GM23248 (cell line): ENCODE measurements at regions not wholly inside any gene's neighbourhood (a gene's known extent, or its start where the extent isn't known, plus 50 kb on each side); places are given as distances from the start of the nearest gene placed in this dataset.
"Not testable (repeated sequence)": the region's sequence is repeated elsewhere in the genome, so short reads cannot be mapped to it uniquely, and the experiment has no call there.

Experiments
- DNase-seq: peaks from one replicate; pipeline ENCODE4 v3.0.0-alpha.2; 2015
- H2AFZ ChIP-seq: fragments of 200-600 bp; sonication (generic); 2 replicates; pipeline ENCODE4 v1.6.1; 2016; ENCODE audit warnings: antibody characterized with exemption
- H3F3A ChIP-seq: fragments of 200-600 bp; sonication (generic); 2 replicates; pipeline ENCODE4 v1.6.1; 2016; ENCODE audit warnings: mild to moderate bottlenecking, antibody characterized with exemption, mixed run types; ENCODE audit not compliant: insufficient read depth
- H3K27ac ChIP-seq: fragments of 200-600 bp; sonication (generic); 2 replicates; pipeline ENCODE4 v1.5.1; 2016; ENCODE audit warnings: mild to moderate bottlenecking
- H3K27me3 ChIP-seq: fragments of 200-600 bp; sonication (generic); replicated peaks from 2 replicates; pipeline ENCODE4 v1.6.1; 2016; ENCODE audit warnings: mild to moderate bottlenecking; ENCODE audit not compliant: insufficient read depth
- H3K36me3 ChIP-seq: fragments of 200-600 bp; sonication (generic); 2 replicates; pipeline ENCODE4 v1.6.1; 2016; ENCODE audit warnings: low read depth, mild to moderate bottlenecking
- H3K4me1 ChIP-seq: fragments of 200-600 bp; sonication (generic); 2 replicates; pipeline ENCODE4 v1.6.1; 2016; ENCODE audit warnings: mild to moderate bottlenecking; ENCODE audit not compliant: insufficient read depth
- H3K4me2 ChIP-seq: fragments of 200-600 bp; sonication (generic); one replicate; pipeline ENCODE4 v1.6.1; 2016; ENCODE audit warnings: mild to moderate bottlenecking; ENCODE audit not compliant: unreplicated experiment
- H3K4me3 ChIP-seq: fragments of 200-600 bp; sonication (generic); 2 replicates; pipeline ENCODE4 v1.5.1; 2016; ENCODE audit warnings: mild to moderate bottlenecking
- H3K79me2 ChIP-seq: fragments of 200-600 bp; sonication (generic); 2 replicates; pipeline ENCODE4 v1.6.1; 2016; ENCODE audit warnings: mild to moderate bottlenecking; ENCODE audit not compliant: insufficient read depth
- H3K9ac ChIP-seq: fragments of 200-600 bp; sonication (generic); 2 replicates; pipeline ENCODE4 v1.6.1; 2016; ENCODE audit warnings: mild to moderate bottlenecking
- H3K9me2 ChIP-seq: fragments of 200-600 bp; sonication (generic); 2 replicates; pipeline ENCODE4 v1.6.1; 2016; ENCODE audit warnings: mixed run types, mild to moderate bottlenecking, moderate library complexity; ENCODE audit not compliant: insufficient read depth
- H3K9me3 ChIP-seq: fragments of 200-600 bp; sonication (generic); one replicate; pipeline ENCODE4 v1.6.1; 2017; ENCODE audit warnings: low read depth
- H4K20me1 ChIP-seq: fragments of 200-600 bp; sonication (generic); 2 replicates; pipeline ENCODE4 v1.6.0; 2016; ENCODE audit not compliant: insufficient read depth
- EZH2 ChIP-seq: fragments of 200-600 bp; sonication (generic); IDR thresholded peaks from 2 replicates; pipeline ENCODE4 v1.6.1; 2018; ENCODE audit warnings: antibody characterized with exemption, mild to moderate bottlenecking; ENCODE audit not compliant: insufficient read depth, poor library complexity, severe bottlenecking
- EZH2phosphoT487 ChIP-seq: fragments of 200-600 bp; sonication (generic); IDR thresholded peaks from 2 replicates; pipeline ENCODE4 v1.6.1; 2018; ENCODE audit warnings: antibody characterized with exemption, moderate library complexity, mild to moderate bottlenecking, low read depth; ENCODE audit not compliant: insufficient read depth
- WGBS, 2 experiments: methylation state at CpG; one replicate each; pipeline ENCODE4 v1.1.6; 2015 to 2017; ENCODE audit warnings: low lambda C conversion rate in 2 of 2, low coverage in 1 of 2; ENCODE audit errors: missing lambda C conversion rate in 2 of 2; 5-methylcytosine and 5-hydroxymethylcytosine counted together
- in situ Hi-C: fragments of 300-500 bp; cut with MboI; formaldehyde crosslinking; loops from 2 replicates; pipeline ENCODE4 v1.15.0; 2020

DNA sequence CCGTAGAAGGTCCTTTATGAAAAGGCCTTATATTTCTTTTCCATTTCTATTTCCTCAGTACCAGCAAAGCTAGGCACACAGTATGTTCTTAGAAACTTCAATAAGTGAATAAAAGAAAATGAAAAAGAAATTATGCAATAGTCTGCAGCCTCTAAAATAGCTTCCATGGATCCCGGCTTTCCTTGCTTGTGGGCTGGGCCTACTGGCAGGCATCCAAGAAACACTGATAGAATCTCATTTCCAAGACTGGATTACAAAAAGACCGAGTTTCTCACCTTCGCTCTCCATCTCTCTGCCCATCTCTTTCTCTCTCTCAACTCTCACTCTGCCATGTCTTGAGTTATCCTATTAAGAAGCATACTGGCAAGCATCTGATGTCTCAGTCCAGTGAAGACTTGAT lies 187.5 kb upstream of the FKBP1C start:
- Histone ChIP-seq H3K9me3 (no peaks in the 10 kb centered on the region), H3K27ac (no peak overlapping the region), H3K4me1 (no peaks in the 10 kb centered on the region), H2AFZ (no peak overlapping the region), H3K27me3 (no peaks in the 10 kb centered on the region), H3K9me2 (no peaks in the 10 kb centered on the region), H3K4me2 (no peak overlapping the region), H3K36me3 (no peaks in the 10 kb centered on the region), H4K20me1 (no peaks in the 10 kb centered on the region), H3K4me3 (no peak overlapping the region), H3K9ac (no peak overlapping the region), H3F3A (no peaks in the 10 kb centered on the region), H3K79me2 (no peaks in the 10 kb centered on the region)
- TF ChIP-seq EZH2, result no peak
- TF ChIP-seq EZH2phosphoT487, result no peak
- no peak for DNase-seq
- in situ Hi-C loops, result no loop called here
- WGBS, 2 experiments, result 5 to 6% methylated on average over 4 of the region's 4 CpGs

DNA sequence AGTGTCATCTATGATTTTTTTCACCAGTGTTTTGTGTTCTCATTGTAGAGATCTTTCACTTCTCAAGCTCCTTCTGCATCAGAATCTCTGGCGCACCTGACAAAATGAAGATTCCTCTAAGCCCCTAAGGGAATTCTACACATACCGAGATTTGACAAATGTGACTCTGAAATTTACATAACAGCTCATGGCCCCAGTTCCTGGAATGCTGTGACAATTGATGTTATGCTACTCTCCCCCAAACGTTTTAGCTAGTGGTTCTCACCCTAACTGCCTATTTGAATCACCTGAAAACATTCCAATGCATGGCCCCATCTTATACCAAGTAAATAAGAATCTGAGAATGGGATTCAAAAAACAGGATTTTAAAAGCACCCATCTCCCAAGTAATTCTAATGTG lies 162.1 kb upstream of the FKBP1C start:
- Histone ChIP-seq H3K79me2 (no peaks in the 10 kb centered on the region), H3K36me3 (no peaks in the 10 kb centered on the region), H3K4me2 (no peak overlapping the region), H4K20me1 (no peaks in the 10 kb centered on the region), H3K9me3 (no peaks in the 10 kb centered on the region), H3K27ac (no peak overlapping the region), H3F3A (no peaks in the 10 kb centered on the region), H3K4me3 (no peak overlapping the region), H3K27me3 (no peaks in the 10 kb centered on the region), H3K4me1 (no peaks in the 10 kb centered on the region), H2AFZ (no peak overlapping the region), H3K9me2 (no peaks in the 10 kb centered on the region), H3K9ac (no peak overlapping the region)
- 30 to 32% methylated on average over 3 of the region's 3 CpGs for WGBS, 2 experiments
- in situ Hi-C loops, result no loop called here
- no peak for DNase-seq
- TF ChIP-seq EZH2 (no peak), EZH2phosphoT487 (no peak)

DNA sequence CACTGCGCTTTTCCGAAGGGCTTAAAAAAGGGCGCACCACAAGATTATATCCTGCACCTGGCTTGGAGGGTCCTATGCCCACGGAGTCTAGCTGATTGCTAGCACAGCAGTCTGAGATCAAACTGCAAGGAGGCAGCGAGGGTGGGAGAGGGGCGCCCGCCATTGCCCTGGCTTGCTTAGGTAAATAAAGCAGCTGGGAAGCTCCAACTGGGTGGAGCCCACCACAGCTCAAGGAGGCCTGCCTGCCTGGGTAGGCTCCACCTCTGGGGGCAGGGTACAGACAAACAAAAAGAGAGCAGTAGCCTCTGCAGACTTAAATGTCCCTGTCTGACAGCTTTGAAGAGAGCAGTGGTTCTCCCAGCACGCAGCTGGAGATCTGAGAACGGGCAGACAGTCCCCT lies 158.1 kb upstream of the FKBP1C start:
- H3K9ac ChIP-seq, H3K79me2 ChIP-seq, DNase-seq, H3K9me3 ChIP-seq, H2AFZ ChIP-seq, H3K4me2 ChIP-seq, H3K9me2 ChIP-seq, H3K36me3 ChIP-seq, H3K4me1 ChIP-seq, H4K20me1 ChIP-seq, in situ Hi-C loops, H3K27me3 ChIP-seq, H3K27ac ChIP-seq, H3K4me3 ChIP-seq, H3F3A ChIP-seq: not testable (repeated sequence)
- 47 to 52% methylated on average over 8 to 9 of the region's 9 CpGs for WGBS, 2 experiments

GRCh38 chr6:63058601-63059000 lies 152.7 kb upstream of the FKBP1C start:
- WGBS, 2 experiments, result 0 to 1% methylated on average over 2 of the region's 2 CpGs
- Histone ChIP-seq H3K27ac (no peak overlapping the region), H3K4me1 (no peaks in the 10 kb centered on the region), H3K36me3 (no peaks in the 10 kb centered on the region), H2AFZ (no peak overlapping the region), H3K9me3 (no peaks in the 10 kb centered on the region), H3K9me2 (no peaks in the 10 kb centered on the region), H3F3A (no peaks in the 10 kb centered on the region), H3K4me2 (no peak overlapping the region), H4K20me1 (no peaks in the 10 kb centered on the region), H3K9ac (no peak overlapping the region), H3K4me3 (no peak overlapping the region), H3K79me2 (no peaks in the 10 kb centered on the region), H3K27me3 (no peaks in the 10 kb centered on the region)
- TF ChIP-seq EZH2phosphoT487 (no peak), EZH2 (no peak)
- DNase-seq, result no peak
- in situ Hi-C loops, result no loop called here

GRCh38 chr6:63063631-63064271 lies 147.5 kb upstream of the FKBP1C start:
- H3K27ac ChIP-seq, result no peak overlapping the region
- no peaks in the 10 kb centered on the region for H3K4me1 ChIP-seq
- TF ChIP-seq EZH2phosphoT487, result no peak
- no peak for TF ChIP-seq EZH2
- no peaks in the 10 kb centered on the region for H3F3A ChIP-seq
- H4K20me1 ChIP-seq, result no peaks in the 10 kb centered on the region
- H3K9me2 ChIP-seq, result no peaks in the 10 kb centered on the region
- no peak overlapping the region for H3K4me2 ChIP-seq
- H3K4me3 ChIP-seq, result no peak overlapping the region
- no peaks in the 10 kb centered on the region for H3K36me3 ChIP-seq
- 5 to 11% methylated on average over 3 of the region's 3 CpGs for WGBS, 2 experiments
- H3K9me3 ChIP-seq, result no peaks in the 10 kb centered on the region
- no peak overlapping the region for H2AFZ ChIP-seq
- in situ Hi-C loops, result no loop called here
- no peaks in the 10 kb centered on the region for H3K79me2 ChIP-seq
- no peak for DNase-seq
- H3K27me3 ChIP-seq, result no peaks in the 10 kb centered on the region
- no peak overlapping the region for H3K9ac ChIP-seq
